MV-4-11 (cell line): ENCODE measurements at regions not wholly inside any gene's neighbourhood (a gene's known extent, or its start where the extent isn't known, plus 50 kb on each side); places are given as distances from the start of the nearest gene placed in this dataset.
A peak's percentile ranks its signal among the peaks of the same experiment; 100 is the strongest.
"Not testable (repeated sequence)": the region's sequence is repeated elsewhere in the genome, so short reads cannot be mapped to it uniquely, and the experiment has no call there.

Experiments
- DNase-seq: peaks from one replicate; lab custom pipeline; 2025; lab: John Stamatoyannopoulos, UW

DNA sequence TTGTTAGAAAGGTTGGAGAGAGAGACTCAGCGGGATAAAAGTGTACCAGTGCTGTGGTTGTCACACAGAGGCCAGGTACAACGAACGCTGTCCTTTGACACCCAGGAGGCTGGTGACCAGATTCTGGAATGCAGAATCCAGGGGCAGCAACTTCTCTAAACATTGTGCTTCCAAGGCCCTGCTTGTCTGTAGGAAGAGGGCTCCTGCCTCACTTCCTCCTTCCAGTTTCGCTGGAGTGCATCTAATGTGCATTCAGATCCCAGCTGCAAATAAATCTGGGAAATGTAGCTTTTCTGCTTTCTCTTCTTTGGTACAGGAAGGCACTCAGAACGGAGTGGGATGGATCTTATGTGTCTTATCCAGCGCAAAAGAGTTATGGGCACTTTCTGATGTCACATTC, 171.8 kb upstream of the ATP5MC3 start:
- DNase-seq = peak; percentile 54

DNA sequence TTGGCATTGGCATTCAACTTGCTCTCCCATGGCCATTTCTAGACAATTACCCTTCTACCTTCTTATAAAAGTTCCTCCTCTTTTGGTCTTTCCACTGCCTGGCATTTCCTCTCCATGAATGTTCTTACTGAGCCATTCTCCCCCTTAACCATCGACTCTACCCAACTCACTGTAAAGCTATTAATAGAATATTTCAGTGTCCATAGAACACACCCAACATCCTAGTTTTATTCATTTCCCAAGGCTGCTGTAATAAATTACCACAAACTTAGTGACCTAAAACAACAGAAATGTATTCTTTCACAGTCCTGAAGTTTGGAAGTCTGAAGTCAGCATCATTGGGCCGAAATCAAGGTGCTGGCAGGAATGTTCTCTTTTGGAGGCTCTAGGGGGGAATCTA, 170.0 kb upstream of the ATP5MC3 start:
- DNase-seq = no peak

DNA sequence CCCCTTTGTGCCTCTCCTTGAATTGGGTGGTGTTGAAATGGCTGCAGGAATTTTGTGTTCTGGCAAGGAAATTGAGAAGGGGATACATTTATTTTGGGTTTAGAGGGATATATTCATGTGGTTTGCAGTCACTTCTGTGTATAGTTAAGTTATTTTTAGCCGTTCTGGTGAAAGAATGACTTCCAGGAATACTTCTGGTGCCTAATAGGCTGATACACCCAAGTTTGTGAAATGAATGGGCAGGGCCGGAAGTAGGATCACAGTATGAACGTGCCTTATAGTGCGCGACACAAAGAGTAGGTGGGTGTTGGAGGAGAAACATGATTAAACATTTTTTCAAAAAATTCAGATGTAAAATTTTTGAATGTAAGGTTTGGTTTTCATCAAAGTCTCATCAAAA, 168.6 kb upstream of the ATP5MC3 start:
- DNase-seq = peak; percentile 9

DNA sequence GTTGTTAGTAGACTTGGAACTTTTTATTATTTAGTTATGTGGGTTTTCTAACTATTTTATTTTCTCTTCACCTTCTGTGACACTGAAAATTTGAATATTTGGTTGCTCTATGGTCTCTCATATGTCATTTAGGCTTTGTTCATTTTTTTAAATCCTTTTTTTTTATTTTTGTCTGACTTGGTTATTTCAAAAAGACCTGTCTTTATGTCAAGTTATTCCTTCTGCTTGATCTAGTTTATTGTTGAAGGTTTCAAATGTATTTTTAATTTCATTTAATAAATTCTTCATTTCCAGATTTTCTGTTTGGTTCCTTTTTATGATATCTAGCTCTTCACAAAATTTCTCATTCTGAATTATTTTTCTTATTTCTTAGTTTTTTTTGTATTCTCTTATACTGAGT, 160.6 kb upstream of the ATP5MC3 start:
- no peak for DNase-seq

DNA sequence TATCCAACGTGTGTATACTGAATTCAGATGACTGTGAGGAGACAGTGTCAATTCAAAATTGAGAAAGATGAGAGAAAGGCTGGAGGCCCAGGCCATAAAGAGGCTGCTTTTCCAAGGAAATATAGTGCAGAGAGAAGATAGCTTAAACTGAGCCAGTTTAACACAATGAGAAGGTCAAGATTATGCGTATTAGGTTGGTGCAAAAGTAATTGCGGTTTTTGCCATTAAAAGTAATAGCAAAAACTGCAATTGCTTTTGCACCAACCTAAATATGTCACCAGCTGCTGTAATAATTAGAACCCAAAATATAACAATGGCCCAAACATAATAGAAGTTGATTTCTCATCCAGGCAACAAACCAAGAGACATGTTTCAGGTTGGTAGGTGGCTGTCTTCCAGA, 148.7 kb upstream of the ATP5MC3 start:
- no peak for DNase-seq

DNA sequence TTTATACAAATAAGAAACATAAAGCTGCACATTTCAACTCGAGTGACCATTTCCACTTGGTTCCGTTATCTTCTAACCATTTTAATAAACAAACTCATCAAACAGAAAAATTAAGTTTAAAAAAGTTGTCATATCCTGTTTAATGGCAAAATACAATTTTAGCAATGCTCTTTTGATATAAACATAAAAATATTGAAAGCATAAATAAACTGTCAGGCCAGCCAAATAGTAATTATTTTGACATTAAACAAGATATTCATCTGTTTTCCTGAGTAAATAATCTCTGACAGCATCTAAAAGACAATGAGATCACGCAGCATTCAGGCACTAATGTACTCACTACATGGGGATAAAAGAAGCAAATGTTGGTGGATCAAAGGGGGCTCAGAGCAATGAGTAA, 145.3 kb upstream of the ATP5MC3 start:
- no peak for DNase-seq

DNA sequence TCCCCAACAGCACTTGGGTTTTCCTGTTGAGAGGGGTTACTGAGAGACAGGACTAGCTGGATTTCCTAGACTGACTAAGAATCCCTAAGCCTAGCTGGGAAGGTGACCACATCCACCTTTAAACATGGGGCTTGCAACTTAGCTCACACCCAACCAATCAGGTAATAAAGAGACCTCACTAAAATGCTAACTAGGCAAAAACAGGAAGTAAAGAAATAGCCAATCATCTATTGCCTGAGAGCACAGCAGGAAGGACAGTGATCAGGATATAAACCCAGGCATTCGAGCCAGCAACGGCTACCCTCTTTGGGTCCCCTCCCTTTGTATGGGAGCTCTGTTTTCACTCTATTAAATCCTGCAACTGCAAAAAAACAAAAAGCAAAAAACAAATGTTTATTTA, 144.7 kb upstream of the ATP5MC3 start:
- DNase-seq = not testable (repeated sequence)

DNA sequence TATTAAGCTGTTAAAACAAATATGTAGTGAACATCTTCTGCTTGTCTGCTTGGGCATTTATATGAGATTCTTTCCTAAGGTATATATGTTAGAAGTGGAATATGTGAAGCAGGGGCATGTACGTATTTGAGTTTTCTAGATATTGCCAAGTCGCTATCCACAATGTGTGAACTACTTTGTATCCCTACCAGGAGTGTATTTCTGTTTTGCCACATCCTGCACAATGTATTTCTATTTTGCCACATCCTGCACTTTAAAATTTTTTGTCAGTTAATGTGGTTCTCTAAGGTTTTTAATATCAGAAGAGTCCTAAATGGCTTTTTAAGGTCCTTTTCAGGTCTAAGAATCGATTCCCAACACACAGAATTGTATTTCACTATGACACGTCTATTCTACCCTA, 141.7 kb upstream of the ATP5MC3 start:
- DNase-seq = no peak

DNA sequence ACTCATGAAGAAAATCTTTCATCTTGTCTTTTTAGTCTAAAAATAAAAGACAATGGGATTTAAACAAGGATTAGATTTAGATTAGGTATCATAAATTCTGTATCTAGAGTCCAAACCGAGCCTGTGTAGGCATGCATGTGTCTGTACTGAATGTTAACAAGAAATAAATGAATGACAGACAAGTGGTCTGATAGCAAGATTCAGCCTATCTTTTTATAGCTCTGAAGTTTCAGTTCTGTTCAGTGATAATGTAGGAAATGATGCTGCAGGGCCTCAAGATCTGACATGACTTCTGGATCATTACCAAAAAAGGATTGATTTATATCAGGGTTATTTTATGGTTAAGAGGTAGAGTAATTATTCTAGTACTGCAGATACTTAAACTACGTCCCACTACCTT, 137.0 kb upstream of the ATP5MC3 start:
- no peak for DNase-seq

DNA sequence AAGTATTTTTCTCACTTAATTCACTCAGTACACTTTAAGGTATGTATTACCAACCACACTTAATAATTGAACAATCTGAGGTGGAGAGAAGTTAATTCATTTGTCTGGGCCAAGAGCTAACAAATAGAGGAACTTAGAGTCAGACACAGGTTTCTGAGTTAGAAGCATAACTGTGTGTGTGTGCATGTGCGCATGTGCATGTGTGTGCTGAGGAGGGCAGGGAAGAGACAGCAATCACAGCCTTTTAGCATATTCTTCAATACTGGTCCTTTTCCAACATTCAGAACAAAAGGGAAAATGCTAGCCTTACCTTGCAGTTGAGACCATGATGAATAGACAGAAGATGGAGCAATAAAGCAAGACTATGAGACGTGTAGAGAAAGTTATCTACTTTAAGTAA, 136.2 kb upstream of the ATP5MC3 start:
- DNase-seq = peak; percentile 12

DNA sequence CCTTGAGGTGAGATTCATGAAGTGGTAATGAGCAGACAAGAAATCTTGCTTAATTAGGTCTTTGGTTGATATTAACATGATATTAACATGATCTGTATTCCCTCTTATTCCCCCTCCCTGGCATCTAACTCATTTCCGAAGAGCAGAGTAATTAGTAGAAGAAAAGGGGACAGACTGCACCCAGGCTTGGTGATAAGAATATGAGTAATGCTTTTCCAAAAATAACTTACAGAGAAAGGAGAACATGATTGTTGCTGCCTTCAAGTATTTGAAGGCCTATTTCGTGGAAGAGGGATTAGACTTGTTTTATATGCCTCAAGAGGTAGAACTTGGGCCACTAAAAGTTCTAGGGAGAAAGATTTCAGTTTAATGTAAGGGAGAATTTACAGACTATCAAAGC, 130.6 kb upstream of the ATP5MC3 start:
- peak; percentile 65 for DNase-seq

DNA sequence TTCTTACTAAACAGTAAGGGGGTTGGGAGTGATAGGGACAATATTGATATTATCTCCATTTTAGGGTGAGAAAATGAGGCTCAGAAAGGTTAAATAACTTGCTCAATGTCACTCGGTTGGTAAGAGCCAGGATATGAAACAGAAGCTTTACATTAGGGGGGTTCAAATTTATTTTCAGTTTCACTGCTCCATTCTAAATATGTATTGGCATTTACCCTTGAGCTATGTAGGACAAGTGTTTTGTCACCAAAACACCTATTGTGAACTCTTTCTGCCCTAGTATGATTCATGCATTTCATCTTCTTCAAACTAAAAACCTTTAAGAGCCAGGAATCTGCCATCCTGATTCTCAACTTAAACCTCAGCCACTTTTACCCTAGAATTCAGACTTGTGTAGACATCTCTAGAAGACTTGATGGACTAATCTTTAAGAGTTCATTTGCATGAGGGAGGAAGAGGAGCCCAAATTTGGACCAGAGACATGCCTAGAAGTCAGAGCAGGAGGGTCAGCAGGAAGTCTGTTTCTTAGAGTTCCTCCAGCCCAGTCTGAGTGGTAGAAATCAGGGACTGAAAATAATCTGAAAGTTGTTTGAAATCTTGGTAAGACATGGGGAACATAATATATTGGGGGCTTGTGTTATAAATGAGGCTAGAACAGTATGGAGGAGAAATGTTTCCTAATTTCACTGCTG, 129.4 kb upstream of the ATP5MC3 start:
- DNase-seq = no peak

DNA sequence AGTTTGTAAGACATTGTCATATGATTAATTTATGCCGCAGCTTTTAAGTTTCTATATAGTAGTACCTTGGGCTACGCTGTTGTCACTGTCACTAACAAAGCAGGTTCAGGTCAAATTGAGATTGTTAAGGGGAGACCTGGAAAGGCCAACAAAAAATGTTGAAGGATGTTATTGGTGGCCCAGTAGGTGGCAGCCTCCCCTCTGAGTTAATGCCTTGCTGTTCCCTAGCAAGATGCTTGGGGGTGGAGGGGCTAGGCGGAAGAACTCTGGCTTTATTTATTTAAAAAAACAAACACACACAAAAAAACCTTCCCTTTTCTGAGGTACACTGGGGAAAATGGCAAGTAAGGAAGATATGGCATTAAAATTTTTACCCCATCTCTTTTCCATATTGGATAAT, 128.3 kb upstream of the ATP5MC3 start:
- DNase-seq = peak; percentile 36

DNA sequence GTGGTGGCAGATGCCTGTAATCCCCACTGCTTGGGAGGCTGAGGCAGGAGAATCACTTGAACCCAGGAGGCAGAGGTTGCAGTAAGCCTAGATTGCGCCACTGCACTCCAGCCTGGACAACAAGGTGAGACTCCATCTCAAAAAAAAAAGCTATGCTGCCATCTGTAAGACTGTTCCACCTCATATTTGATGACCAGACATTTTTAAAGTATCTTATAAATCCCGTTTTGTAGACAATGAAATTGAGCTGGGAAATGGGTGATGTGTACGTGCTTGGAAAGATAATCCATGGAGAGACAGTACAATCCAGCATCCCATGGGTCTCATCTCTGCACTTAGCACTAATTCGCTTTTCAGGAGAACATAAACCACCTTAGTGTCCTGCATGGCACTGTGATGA, 126.5 kb upstream of the ATP5MC3 start:
- DNase-seq = no peak

DNA sequence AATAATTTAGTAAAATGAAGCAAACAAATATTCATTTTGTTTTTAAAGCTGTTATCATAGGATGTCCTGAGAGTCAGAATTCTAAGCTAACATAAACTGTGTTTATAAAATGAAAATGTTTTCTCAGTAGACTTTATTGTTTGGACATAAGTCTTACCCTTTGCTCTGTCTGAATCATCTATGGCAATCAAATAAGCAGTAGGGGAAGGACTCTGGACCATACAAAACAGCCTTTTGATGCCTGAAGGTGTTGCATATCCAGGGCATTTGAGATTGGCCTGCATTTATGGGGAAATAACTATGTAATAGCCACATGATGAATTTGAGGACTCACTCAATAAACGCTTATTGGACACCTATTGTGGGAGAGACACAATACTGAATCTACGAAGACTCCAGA, 123.0 kb upstream of the ATP5MC3 start:
- no peak for DNase-seq

DNA sequence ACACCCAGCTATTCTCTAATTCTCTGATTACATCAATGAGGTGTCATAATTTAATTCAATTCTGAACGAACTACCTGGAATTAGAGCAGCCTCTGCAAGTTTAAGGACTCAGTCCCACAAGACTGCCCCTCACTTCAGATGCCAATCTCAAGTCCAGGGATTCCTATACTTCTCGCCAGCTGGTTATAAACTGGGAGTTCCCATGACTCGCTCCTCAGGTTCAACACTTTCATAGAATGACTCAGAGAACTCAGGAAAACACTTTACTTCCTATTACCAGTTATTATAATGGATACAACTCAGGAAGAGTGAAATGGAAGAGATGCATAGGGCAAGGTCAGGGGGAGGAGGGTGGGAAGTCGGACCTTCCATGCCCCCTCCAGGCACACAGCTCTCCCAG, 112.3 kb upstream of the ATP5MC3 start:
- no peak for DNase-seq

DNA sequence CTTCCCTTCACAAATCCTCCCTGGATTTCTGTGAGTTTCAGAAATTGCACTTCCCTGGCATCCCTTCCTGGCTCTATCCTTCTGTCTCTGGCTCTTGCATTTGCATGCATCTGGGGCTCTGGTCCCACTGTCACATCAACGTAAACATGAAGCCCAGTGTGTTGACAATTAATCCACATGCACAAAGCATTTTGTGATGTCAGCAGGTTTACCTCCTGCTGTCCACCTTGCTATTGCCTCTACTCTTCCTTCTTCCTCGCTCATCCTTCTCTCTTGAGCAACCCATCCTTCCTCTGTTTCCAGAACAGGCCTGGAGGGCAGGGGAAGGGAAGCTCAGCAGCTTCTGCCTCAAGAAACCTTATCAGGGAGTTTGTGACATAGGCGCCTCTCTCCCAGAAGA, 111.7 kb upstream of the ATP5MC3 start:
- DNase-seq = no peak

DNA sequence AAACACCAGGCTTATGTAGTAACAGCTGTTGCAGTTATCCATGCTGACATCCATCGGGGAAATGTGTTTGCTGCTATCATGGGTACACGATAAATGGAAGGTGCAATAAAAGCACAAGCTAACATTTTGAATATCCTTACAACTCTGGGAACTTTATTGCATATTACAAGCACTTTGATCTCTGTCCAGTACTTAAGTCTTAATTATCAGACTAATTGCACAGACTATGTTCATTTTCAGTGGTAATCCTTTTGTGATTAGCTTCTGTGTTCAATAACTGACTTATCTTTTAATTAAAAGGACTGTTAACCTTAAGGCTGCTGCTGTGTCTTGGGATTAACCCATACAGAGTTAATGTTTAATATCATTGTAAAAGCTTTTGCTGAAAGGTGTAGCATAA, 101.4 kb upstream of the ATP5MC3 start:
- DNase-seq = no peak

DNA sequence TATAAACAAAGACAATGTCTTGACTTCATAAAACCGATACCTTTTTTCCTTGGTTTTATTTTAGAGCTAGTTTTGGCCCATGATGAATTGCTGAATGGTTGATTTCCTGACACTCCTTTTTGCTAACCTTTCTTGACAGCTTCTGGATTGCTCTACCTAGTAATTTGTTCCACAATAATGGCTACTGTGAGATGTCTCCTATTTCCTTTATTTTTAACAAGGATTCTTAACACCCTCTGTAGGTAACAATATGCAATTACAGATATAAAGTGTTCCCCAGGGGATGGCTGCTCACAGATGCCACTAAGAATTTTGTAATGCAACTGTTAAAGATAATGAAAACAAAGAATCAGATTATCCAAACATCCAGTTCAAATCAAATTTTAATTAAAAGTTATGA, 100.8 kb upstream of the ATP5MC3 start:
- DNase-seq = peak; percentile 48

DNA sequence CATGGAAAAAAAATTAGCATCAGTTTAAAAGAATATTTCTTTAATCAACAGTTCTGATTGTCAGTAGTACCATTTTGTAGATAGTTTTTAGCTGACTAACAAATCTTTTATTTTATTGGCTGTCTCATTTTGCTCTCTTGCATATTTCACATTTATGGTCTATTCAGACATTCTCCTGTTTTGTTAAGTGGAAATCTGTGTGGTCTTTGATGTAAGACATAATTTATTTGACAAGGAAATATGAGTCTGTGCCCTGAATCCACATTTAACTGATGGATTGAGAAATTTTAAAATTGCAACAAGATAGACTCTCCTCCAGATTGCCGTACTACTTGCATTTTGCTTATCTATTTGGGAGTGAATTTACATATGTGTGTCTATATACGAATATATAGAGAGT, 96.3 kb upstream of the ATP5MC3 start:
- no peak for DNase-seq

DNA sequence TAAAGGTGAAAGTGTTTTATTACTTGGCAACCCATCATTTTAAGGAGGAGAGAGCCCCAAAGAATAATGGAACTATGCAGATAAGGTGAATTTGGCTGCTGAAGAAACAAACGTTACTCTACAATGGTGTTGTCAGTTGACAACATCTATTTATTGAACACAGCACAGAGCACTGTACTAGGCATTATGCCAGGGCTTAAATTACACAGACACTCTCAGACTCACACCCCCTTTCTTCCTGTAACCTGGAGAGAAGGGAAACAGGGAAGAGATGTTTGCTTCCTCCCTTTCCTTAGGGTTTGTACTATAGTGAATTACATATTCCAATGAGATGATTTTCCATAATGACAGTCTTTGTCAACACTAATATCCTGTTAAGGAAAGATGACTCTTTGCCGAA, 94.0 kb upstream of the ATP5MC3 start:
- no peak for DNase-seq

DNA sequence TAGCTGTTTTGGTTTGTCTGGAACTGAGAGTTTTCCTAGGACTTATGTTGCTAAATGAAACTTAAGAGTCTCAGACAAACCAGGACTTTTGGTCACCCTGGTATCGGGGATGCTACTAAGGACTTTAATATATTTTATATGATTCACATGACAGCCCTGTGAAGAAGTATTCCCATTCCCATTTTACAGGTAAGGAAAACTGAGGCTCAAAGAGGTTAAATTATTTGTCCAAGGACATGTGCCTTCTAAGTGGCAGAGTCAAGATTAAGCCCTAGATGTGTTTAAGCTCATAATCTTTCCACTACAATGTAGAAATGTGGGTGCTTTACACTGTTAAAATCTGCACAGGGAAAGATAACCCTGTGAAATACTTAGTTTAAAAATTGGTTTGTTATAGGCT, 77.7 kb upstream of the ATP5MC3 start:
- no peak for DNase-seq

DNA sequence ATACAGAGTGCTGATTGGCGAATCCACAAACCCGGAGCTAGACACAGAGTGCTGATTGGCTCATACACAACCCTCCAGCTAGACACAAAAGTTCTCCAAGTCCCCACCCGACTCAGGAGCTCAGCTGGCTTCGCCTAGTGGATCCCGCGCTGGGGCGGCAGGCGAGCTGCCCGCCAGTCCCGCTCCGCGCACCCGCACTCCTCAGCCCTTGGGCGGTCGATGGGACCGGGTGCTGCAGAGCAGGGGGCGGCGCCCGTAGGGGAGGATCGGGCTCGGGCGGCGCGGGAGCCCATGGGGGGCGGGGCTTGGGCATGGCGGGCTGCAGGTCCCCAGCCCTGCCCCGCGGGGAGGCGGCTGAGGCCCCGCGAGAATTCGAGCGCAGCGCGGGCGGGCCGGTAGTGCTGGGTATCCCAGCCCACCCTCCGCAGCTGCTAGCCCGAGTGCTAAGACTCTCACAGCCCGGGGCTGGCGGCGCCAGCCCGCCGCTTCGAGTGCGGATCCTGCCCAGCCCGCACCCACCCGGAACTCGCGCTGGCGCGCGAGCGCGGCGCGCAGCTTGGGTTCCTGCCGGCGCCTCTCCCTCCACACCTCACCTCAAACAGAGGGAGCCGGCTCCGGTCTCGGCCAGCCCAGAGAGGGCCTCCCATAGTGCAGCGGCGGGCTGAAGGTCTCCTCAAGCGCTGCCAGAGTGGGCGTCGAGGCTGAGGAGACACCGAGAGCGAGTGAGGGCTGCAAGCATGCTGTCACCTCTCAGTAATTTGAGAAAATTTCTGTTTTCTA, 75.5 kb upstream of the ATP5MC3 start:
- no peak for DNase-seq

DNA sequence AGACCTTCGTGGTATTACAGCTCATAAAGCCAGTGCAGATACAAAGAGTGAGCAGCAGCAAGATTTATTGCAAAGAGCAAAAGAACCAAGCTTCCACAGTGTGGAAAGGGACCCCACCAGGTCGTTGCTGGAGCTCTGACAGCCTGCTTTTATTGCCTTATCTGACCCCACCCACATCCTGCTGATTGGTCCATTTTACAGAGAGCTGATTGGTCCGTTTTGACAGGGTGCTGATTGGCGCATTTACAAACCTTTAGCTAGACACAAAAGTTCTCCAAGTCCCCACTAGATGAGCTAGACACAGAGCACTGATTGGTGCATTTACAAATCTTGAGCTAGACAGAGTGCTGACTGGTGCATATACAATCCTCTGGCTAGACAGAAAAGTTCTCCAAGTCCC, 74.9 kb upstream of the ATP5MC3 start:
- not testable (repeated sequence) for DNase-seq
